Head of caudate nucleus (tissue), 42 donors: ENCODE measurements at regions not wholly inside any gene's neighbourhood (a gene's known extent, or its start where the extent isn't known, plus 50 kb on each side); places are given as distances from the start of the nearest gene placed in this dataset.
"Not testable (repeated sequence)": the region's sequence is repeated elsewhere in the genome, so short reads cannot be mapped to it uniquely, and the experiment has no call there.

Source experiments
- DNase-seq, 42 donors: peaks; one replicate each; pipeline versions ENCODE4 v3.0.0 to v3.0.0-alpha.2; 2020 to 2021; ENCODE audit warnings: mixed read lengths in 7 of 42
- intact Hi-C: fragments of 100-400 bp; cut with DNase I; formaldehyde crosslinking; loops from one replicate; pipeline ENCODE4 v1.15.0; 2022

DNA sequence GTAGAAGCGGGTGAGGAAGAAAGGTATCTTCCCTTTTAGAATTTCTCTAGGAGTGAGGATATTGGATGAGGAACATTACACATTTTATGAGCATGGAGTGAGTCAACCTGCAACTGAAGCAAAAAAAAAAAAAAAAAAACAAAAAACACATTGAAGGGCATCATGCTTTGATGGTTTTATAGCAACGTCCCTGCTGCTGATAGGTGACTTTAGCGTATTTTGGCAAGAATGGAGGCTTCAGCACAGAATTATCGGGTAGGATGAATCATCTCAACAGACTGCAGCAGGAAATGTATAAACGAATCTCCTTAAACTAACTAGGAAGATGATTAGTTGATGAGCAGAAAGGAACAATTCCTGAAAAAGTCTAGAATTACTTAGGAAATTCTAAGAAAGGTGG, 1359.6 kb upstream of the ATXN8OS start:
- no peak for DNase-seq
- intact Hi-C loops: no loop called here

- intact Hi-C loops: no loop called here
- DNase-seq: no peak
These were observed 1362.1 kb upstream of the ATXN8OS start for GRCh38 chr13:68745502-68745901.

DNA sequence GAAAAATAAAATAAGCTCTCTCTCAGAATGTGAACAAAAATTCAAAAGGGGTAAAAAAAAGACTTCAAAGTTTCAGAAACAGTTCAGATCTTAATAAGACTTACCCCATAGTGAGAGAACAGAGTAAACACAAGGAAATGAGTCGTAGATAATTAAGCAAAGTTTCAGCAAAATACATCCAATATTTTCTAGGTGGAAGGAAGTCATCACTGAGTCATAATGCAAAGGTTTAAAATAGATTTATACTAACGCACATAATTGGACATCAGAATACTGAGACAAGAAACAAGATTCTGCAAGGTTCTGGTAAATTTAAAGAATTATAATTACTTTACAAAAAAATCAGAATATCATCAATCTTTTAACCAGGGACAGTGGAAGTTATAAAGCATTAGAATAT, 1370.7 kb upstream of the ATXN8OS start:
- DNase-seq: no peak
- intact Hi-C loops: no loop called here

DNA sequence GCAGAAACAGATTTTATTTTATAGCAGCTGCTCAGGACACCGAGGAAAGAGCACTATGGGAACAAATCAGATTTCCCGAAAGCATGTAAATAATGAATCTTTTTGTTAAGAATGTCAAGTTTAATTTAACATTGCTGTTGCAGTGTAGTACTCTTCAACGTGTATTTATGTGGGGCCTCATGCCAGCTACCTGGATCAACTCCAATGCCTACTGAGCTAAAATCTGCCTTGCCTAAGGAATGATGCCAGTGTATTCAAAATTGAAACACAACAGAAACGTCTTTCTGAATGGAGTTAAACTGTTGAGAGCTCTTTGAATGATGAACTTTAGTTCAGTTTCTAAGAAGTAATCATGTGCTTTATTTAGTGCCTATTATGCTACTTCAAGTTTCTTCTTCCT, 1379.8 kb upstream of the ATXN8OS start:
- intact Hi-C loops: no loop called here
- DNase-seq: peak in 3 of 42 donors; percentile 2 to 9 (median 3)

DNA sequence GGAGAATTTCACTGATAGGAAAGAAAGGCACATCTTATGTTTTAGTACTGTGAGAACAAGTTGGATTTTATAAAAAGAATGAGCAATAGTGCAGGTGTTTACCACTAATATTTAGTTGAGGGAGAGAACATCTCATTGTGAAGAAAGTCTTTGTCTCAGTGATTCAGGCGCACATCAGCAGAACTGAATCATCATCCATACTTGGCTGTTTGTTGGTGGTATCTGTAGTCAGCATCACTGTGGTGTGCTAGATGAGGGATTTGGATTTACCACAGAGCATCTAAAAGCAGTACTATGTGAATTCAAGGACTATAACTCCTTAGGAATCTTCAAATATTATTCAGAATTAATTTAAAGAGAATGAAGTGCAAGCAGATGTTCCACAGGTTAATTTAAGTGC, 1380.5 kb upstream of the ATXN8OS start:
- intact Hi-C loops: no loop called here
- no peak for DNase-seq

DNA sequence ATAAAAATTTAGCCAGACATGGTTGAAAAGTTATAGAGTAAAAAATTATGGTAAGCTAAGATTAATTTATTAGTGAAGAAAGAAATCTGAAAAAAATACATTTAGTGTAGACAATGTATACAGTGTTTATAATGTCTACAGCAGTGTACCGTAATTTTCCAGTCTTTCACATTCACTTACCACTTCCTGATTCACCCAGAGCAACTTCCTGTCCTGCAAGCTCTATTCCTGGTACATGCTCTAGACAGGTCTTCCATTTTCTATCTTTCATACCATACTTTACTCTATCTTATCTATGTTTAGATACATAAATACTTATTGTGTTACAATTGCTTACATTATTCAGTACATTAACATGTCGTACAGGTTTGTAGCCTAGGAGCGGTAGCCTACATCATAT, 1387.8 kb upstream of the ATXN8OS start:
- DNase-seq: no peak
- intact Hi-C loops: no loop called here

DNA sequence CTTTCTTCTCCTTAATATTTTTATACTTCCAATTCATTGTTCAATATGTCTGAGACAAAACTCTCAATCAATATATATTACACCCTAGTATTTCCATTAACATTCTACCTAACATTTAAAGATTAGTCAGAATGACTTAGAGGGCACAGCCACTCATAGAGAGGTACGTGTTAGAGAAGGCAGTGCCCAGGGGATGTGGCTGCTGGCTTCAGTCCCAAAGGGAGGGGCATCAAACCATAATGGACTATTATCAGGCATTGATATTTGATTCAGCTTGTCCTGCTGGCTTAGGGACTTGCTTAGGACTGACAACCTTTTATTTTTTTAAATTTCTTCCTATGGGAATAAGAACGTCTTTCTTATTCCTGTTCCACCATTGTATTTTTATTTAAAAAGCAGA, 1392.0 kb upstream of the ATXN8OS start:
- intact Hi-C loops: no loop called here
- DNase-seq: no peak

DNA sequence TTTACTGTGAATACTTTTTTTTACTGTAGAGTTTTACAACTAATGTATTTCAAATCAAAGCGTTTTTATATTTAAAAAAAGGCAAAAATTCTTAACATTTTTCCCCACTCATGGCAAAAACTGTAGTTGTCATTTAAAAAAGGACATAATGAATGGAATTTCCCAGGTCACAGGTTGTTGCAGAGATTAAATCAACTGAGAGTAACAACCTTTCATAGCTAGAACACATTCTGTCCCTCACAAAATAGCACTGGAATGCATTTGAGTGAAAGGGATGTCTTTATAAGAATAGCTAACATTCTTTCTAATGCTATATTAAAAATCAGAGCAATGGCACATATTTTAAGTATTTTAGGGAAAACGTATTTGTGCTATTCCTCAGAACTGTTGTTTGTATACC, 1393.3 kb upstream of the ATXN8OS start:
- intact Hi-C loops: no loop called here
- DNase-seq: no peak

DNA sequence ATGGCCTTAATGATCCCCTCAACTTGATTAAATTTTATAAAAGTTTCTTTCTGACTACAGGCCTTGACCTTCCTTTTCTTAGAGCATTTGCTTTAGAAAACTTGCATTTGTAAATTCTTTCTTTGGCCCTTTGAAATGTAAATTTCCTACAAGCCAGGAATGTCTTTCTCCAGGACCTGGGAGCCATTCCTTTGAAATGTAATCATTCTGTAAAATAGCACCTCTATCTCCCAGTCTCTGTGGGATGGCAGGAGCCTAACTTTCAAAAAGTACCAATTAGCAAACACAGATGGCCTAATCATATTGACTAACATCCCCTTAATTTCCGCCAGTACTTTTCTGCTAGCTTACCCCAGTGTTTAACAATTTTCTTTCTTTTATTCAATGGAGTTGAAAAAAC, 1394.2 kb upstream of the ATXN8OS start:
- no peak for DNase-seq
- intact Hi-C loops: no loop called here

- intact Hi-C loops: no loop called here
- peak in 1 of 42 donors; percentile 25 for DNase-seq
These were observed 1399.2 kb upstream of the ATXN8OS start for GRCh38 chr13:68708336-68708908.

- DNase-seq, intact Hi-C loops: not testable (repeated sequence)
These were observed 1401.6 kb upstream of the ATXN8OS start for GRCh38 chr13:68706044-68706443.

GRCh38 chr13:68697551-68697950, 1410.1 kb upstream of the ATXN8OS start:
- no peak for DNase-seq
- intact Hi-C loops: no loop called here

DNA sequence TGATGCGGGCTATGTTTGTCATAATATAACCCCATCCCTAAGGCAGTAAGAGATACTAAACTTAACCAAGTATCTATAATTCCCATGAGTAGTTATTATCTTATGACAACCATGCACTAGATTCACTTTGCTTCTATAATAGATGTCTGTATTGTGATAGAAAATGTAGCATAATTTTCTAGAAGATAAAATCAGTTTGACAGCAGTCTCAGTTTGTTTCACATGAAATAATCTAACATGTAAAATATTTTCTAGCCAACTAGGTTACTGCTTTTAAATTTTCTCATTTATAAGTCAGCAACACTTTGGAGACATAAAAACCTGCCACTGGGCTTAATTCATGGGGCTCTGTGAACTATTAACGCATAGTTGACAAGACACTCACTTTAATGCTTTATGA, 1410.7 kb upstream of the ATXN8OS start:
- no peak for DNase-seq
- intact Hi-C loops: no loop called here

GRCh38 chr13:68692049-68692448, 1415.6 kb upstream of the ATXN8OS start:
- intact Hi-C loops: no loop called here
- no peak for DNase-seq

GRCh38 chr13:68690567-68690966, 1417.1 kb upstream of the ATXN8OS start:
- intact Hi-C loops: no loop called here
- no peak for DNase-seq

DNA sequence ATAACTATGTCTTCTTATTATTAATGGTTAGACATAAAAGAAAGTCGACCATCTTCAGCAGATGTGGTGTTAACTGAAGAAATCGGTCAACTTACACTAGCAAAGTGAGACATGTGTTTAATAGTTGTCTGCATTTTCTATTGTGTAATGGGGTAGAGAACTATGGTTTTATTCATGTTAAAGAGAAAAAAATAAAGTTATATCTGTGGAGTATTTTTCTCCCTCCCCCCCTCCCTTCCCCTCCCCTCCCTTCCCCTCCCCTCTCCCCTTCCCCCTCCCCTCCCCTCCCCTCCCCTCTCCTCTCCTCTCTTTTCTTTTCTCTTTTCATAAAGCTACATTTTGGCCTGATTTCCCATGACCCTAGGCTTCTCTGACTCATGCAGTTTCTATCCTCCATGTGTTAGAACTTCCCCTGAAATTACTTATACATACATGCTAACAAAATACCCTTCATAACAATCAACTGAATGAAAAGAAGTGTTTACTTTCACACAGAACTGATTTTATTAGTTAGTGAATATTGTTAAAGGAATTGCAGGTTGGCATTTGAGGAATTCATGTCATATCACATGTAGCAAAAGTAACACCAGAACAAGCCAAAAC, 1431.0 kb upstream of the ATXN8OS start:
- intact Hi-C loops: no loop called here

GRCh38 chr13:68675209-68675608, 1432.4 kb upstream of the ATXN8OS start:
- intact Hi-C loops: no loop called here
- no peak for DNase-seq

More for the DNA sequence above, 1431.0 kb upstream of the ATXN8OS start:
- no peak for DNase-seq

DNA sequence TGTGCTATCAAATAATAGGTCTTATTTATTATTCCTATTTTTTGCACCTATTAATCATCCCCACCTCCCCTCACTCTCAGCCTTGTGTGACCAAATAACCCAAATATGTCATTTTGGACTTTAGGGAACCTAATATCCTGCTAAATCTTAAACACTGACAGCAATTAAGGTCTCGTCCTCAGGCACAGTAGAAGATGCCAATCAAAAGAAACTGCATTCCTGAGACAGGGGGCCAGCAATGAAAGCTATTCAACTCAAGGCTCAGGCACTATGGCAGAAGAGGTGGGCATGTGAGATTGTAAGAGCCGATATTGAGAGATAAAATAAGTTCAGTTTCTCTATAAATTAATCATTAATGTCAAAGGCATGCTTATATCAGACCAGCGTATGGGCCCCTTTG, 1437.7 kb upstream of the PCDH9 start:
- no peak for DNase-seq
- intact Hi-C loops: no loop called here

DNA sequence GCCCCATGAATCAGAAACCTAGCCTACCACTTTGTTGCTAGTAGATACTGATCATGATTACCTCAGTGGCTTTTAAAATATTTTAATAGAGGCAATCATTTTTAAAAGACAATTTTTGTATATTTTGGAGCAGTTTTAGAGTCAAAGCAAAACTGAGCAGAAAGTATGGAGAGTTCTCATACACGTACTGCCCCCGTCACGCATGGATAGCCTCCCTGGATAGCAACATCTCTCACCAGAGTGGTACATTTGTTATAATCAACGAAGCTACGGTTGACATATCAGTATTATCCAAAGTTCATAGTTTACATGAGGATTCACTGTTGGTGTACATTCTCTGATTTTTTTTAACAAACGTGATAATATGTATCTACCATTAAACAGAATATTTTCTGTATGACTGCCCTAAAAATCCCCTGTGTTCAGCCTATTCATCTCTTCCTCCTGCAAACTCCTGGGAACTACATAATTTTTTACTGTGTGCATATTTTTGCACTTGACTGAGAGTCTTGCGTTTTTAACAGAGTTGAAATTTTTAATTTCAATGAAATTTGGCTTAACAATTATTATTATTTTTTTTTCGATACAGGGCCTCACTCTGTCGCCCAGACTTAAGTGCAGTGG, 1436.8 kb upstream of the PCDH9 start:
- DNase-seq: no peak
- intact Hi-C loops: no loop called here

- no peak for DNase-seq
- intact Hi-C loops: no loop called here
These were observed 1415.7 kb upstream of the PCDH9 start for GRCh38 chr13:68645814-68646213.

DNA sequence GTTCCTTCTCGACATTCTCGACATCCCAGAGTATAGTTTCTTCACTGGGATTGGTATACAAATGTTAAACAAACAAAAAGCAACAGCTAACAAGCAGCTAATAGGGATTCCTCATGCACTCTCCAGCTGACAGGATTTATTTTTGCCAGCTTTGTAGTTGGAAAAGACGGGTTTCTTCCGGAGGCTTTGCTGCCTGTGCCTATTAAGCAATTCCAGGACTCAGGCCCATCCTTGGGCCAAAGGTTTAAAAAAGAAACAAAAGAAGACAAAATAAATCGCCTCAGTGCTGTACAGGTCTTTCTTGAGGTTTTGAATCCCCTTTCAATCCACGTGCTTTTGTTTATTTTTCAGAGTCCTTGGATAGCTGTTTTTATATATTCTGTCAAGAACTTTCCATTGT, 1414.5 kb upstream of the PCDH9 start:
- intact Hi-C loops: no loop called here
- no peak for DNase-seq
